ENCODE measurements at regions not wholly inside any gene's neighbourhood (a gene's known extent, or its start where the extent isn't known, plus 50 kb on each side); places are given as distances from the start of the nearest gene placed in this dataset.

DNA sequence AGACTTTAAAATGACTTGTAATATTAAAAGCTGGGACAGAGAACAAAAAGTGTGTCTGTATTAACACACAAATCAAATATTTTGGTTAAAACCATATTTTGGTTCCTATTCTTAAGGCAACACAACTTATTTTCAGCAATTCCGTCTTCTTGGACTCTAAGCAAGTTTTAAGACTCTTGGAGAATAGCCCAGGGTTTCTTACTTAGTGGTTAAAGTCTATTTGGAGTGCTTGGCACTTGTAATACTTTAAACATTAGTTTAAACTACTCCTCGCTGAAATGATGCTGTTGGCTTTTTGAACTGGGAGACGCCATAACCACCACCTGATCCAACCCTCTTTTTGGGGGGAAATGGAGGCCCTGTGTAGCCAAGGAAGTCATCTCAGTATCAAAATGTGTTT is 109.7 kb upstream of the GMDS start:
- Histone ChIP-seq H3K79me2 (ENCODE audit: insufficient read depth, low read length) (no peaks in the 10 kb centered on the region), H3K9me3 (ENCODE audit: low read length) (no peaks in the 10 kb centered on the region), H4K20me1 (ENCODE audit: insufficient read depth, low read length) (no peaks in the 10 kb centered on the region), H3K27ac (ENCODE audit: extremely low read length, insufficient read depth, low read length) (no peak overlapping the region), H3K4me1 (ENCODE audit: insufficient read depth, low read length) (peaks cover 13% of the 10 kb centered on the region; the same call in 1 of the 2 replicates), H3K27me3 (ENCODE audit: control insufficient read depth in 1 of 2, insufficient read depth in 2 of 2, low read length in 2 of 2) (no peaks in the 10 kb centered on the region), H3K9ac (ENCODE audit: insufficient read depth, low read depth, low read length) (no peak overlapping the region), H3K4me3 (replicated peaks in 1 of 3; ENCODE audit: insufficient read depth in 1 of 3, low read depth in 2 of 3, low read length in 3 of 3) (no peak overlapping the region), H3K4me2 (ENCODE audit: low read depth, low read length) (no peak overlapping the region), H2AFZ (ENCODE audit: low read length) (no peak overlapping the region), H3K36me3 (replicated peaks in 1 of 2; ENCODE audit: control insufficient read depth in 1 of 2, insufficient read depth in 2 of 2, low read length in 2 of 2) (no peaks in the 10 kb centered on the region; a peak in 1 of 5 replicates)
- no TSS peak for BruUV-seq (replicated peaks)
- intact Hi-C loops (cut with micrococcal nuclease; ENCODE audit: unreplicated experiment) = loop anchor here (2.0 to 10.0 kb wide), 3 partner anchors 250 to 758 kb away; no protein-coding TSS in a partner anchor
- in situ Hi-C loops (cut with HindIII; ENCODE audit: extremely low pct_ligation_motif_present, low pct_unique_long_range_greater_than_20kb) = no loop called here
- ChIA-PET POLR2A (no interaction called here), CTCF (ENCODE audit: low intra/inter-chr PET ratio, low total read pairs) (interaction anchor here (1.5 to 3.7 kb wide), 2 partner anchors 146 to 751 kb away, joined by 3 to 39 read pairs; no protein-coding TSS in a partner anchor)
- WGBS (ENCODE audit: low lambda C conversion rate) = 90% methylated on average over 3 of the region's 3 CpGs
- FAIRE-seq = no peak
- no peak for ATAC-seq
- no peak for DNase-seq (ENCODE audit: low spot score)
- TF ChIP-seq ZNF354B (CRISPR knock-in tag; IDR thresholded peaks at IDR 0.05) = no peak

GRCh38 chr6:2354138-2354491 is 108.7 kb upstream of the GMDS start:
- Histone ChIP-seq H3K4me3 (replicated peaks in 1 of 3; ENCODE audit: insufficient read depth in 1 of 3, low read depth in 2 of 3, low read length in 3 of 3) (no peak overlapping the region), H3K79me2 (ENCODE audit: insufficient read depth, low read length) (no peaks in the 10 kb centered on the region), H3K4me1 (ENCODE audit: insufficient read depth, low read length) (peaks cover 13% of the 10 kb centered on the region; the same call in 1 of the 2 replicates), H3K9me3 (ENCODE audit: low read length) (no peaks in the 10 kb centered on the region), H3K4me2 (ENCODE audit: low read depth, low read length) (no peak overlapping the region), H4K20me1 (ENCODE audit: insufficient read depth, low read length) (no peaks in the 10 kb centered on the region), H3K36me3 (replicated peaks in 1 of 2; ENCODE audit: control insufficient read depth in 1 of 2, insufficient read depth in 2 of 2, low read length in 2 of 2) (no peaks in the 10 kb centered on the region; a peak in 1 of 5 replicates), H3K27ac (ENCODE audit: extremely low read length, insufficient read depth, low read length) (no peak overlapping the region), H3K27me3 (ENCODE audit: control insufficient read depth in 1 of 2, insufficient read depth in 2 of 2, low read length in 2 of 2) (no peaks in the 10 kb centered on the region), H2AFZ (ENCODE audit: low read length) (no peak overlapping the region), H3K9ac (ENCODE audit: insufficient read depth, low read depth, low read length) (no peak overlapping the region)
- POLR2A ChIA-PET = no interaction called here
- ATAC-seq (no peak), FAIRE-seq (no peak), DNase-seq (ENCODE audit: low spot score) (no peak)
- intact Hi-C loops (cut with micrococcal nuclease; ENCODE audit: unreplicated experiment) = loop anchor here (1.0 to 10.0 kb wide), 7 partner anchors 107 to 757 kb away; partner anchors contain the start of gene GMDS
- WGBS (ENCODE audit: low lambda C conversion rate) = 71% methylated on average over 6 of the region's 6 CpGs
- CTCF ChIA-PET (ENCODE audit: low intra/inter-chr PET ratio, low total read pairs) = interaction anchor here (1.2 to 3.7 kb wide), 4 partner anchors 95 to 758 kb away, joined by 5 to 39 read pairs (median 12); no protein-coding TSS in a partner anchor
- BruUV-seq (replicated peaks) = no TSS peak
- in situ Hi-C loops (cut with HindIII; ENCODE audit: extremely low pct_ligation_motif_present, low pct_unique_long_range_greater_than_20kb) = loop anchor here (5.0 kb wide), 2 partner anchors 147 to 757 kb away; no protein-coding TSS in a partner anchor
- no peak for TF ChIP-seq MTERF4 (CRISPR knock-in tag; IDR thresholded peaks at IDR 0.05)
- TF ChIP-seq CREB1 (IDR thresholded peaks at IDR 0.05) = no peak
- 0 out of 2 replicates have a peak, but pooled peaks have one; percentile 5 for TF ChIP-seq CREB1 (CRISPR knock-in tag; IDR thresholded peaks at IDR 0.05)
- TF ChIP-seq ZKSCAN5 (CRISPR knock-in tag; IDR thresholded peaks at IDR 0.05) = no peak
- TF ChIP-seq ZNF124 (CRISPR knock-in tag; IDR thresholded peaks at IDR 0.05) = 0 out of 2 replicates have a peak, but pooled peaks have one; percentile 1
- TF ChIP-seq, protein P1, sequence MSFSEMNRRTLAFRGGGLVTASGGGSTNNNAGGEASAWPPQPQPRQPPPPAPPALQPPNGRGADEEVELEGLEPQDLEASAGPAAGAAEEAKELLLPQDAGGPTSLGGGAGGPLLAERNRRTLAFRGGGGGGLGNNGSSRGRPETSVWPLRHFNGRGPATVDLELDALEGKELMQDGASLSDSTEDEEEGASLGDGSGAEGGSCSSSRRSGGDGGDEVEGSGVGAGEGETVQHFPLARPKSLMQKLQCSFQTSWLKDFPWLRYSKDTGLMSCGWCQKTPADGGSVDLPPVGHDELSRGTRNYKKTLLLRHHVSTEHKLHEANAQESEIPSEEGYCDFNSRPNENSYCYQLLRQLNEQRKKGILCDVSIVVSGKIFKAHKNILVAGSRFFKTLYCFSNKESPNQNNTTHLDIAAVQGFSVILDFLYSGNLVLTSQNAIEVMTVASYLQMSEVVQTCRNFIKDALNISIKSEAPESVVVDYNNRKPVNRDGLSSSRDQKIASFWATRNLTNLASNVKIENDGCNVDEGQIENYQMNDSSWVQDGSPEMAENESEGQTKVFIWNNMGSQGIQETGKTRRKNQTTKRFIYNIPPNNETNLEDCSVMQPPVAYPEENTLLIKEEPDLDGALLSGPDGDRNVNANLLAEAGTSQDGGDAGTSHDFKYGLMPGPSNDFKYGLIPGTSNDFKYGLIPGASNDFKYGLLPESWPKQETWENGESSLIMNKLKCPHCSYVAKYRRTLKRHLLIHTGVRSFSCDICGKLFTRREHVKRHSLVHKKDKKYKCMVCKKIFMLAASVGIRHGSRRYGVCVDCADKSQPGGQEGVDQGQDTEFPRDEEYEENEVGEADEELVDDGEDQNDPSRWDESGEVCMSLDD (CRISPR knock-in tag; IDR thresholded peaks at IDR 0.05; ENCODE audit: borderline replicate concordance) = no peak
- no peak for TF ChIP-seq REL (CRISPR knock-in tag; conservative IDR thresholded peaks at IDR 0.05)
- no peak for TF ChIP-seq NCOR1 (IDR thresholded peaks at IDR 0.05; ENCODE audit: borderline replicate concordance, low read length)
- no peak for TF ChIP-seq FOXA1 (IDR thresholded peaks at IDR 0.05)
- TF ChIP-seq FOXA1 (CRISPR knock-in tag; IDR thresholded peaks at IDR 0.05) = no peak
- no peak for TF ChIP-seq HBP1 (CRISPR knock-in tag; IDR thresholded peaks at IDR 0.05; ENCODE audit: low read depth)
- no peak for TF ChIP-seq STAT5B (CRISPR knock-in tag; IDR thresholded peaks at IDR 0.05)
